PFSK-1 (cell line): ENCODE measurements at regions not wholly inside any gene's neighbourhood (a gene's known extent, or its start where the extent isn't known, plus 50 kb on each side); places are given as distances from the start of the nearest gene placed in this dataset.

Experiments used
- POLR2AphosphoS5 ChIP-seq: IDR thresholded peaks from 2 replicates; pipeline ENCODE4 v1.6.1; 2012; ENCODE audit warnings: low read depth, mild to moderate bottlenecking, control low read depth, low read length, moderate library complexity
- SIN3A ChIP-seq: IDR thresholded peaks from 2 replicates; pipeline ENCODE4 v1.6.1; 2012; ENCODE audit warnings: mild to moderate bottlenecking, low read length, moderate library complexity, borderline replicate concordance; ENCODE audit not compliant: insufficient read depth
- TF ChIP-seq, protein P1 (sequence below), 2 experiments: IDR thresholded peaks; 2 replicates each; pipeline versions ENCODE4 v1.6.1 to v1.8.0; 2011 to 2012; ENCODE audit warnings: low read depth in 2 of 2, low read length in 2 of 2, control low read depth in 1 of 2, inconsistent platforms in 1 of 2, mild to moderate bottlenecking in 1 of 2, moderate library complexity in 1 of 2; ENCODE audit not compliant: insufficient read depth in 1 of 2

DNA sequence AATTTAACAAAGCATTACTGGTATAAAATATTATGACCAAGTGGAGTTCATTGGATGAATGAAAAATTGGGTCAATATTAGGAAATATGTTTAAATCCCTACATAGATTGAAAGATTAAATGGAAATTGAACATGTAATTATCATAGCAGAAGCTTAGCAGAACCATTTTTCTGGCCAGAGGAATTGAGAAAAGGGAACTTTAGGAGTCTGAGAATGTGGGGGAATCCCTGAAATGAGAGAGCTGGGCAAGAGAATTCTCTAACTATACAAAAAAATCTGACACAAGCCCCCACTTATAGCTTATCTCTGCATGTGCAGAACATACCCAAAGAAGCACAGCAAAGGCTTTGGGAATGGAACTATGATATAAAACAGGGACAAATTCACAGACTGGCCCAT lies 67.4 kb upstream of the ARHGAP18 start:
- TF ChIP-seq POLR2AphosphoS5 (no peak), SIN3A (no peak)
- TF ChIP-seq, protein P1, sequence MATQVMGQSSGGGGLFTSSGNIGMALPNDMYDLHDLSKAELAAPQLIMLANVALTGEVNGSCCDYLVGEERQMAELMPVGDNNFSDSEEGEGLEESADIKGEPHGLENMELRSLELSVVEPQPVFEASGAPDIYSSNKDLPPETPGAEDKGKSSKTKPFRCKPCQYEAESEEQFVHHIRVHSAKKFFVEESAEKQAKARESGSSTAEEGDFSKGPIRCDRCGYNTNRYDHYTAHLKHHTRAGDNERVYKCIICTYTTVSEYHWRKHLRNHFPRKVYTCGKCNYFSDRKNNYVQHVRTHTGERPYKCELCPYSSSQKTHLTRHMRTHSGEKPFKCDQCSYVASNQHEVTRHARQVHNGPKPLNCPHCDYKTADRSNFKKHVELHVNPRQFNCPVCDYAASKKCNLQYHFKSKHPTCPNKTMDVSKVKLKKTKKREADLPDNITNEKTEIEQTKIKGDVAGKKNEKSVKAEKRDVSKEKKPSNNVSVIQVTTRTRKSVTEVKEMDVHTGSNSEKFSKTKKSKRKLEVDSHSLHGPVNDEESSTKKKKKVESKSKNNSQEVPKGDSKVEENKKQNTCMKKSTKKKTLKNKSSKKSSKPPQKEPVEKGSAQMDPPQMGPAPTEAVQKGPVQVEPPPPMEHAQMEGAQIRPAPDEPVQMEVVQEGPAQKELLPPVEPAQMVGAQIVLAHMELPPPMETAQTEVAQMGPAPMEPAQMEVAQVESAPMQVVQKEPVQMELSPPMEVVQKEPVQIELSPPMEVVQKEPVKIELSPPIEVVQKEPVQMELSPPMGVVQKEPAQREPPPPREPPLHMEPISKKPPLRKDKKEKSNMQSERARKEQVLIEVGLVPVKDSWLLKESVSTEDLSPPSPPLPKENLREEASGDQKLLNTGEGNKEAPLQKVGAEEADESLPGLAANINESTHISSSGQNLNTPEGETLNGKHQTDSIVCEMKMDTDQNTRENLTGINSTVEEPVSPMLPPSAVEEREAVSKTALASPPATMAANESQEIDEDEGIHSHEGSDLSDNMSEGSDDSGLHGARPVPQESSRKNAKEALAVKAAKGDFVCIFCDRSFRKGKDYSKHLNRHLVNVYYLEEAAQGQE (IDR thresholded peaks at IDR 0.05; ENCODE audit: insufficient read depth in 1 of 2, low read depth in 2 of 2, low read length in 2 of 2) = no peak
